Stimulated activated naive CD4-positive, alpha-beta T cell treated with Interleukin-2 at 50 U/mL for 16 hours (primary cell): ENCODE measurements at regions not wholly inside any gene's neighbourhood (a gene's known extent, or its start where the extent isn't known, plus 50 kb on each side); places are given as distances from the start of the nearest gene placed in this dataset.

ENCODE experiments used
- DNase-seq: peaks from one replicate; lab custom pipeline; 2025; lab: John Stamatoyannopoulos, UW

GRCh38 chr5:56513141-56513540 is 280.0 kb upstream of the ANKRD55 start:
- no peak for DNase-seq

DNA sequence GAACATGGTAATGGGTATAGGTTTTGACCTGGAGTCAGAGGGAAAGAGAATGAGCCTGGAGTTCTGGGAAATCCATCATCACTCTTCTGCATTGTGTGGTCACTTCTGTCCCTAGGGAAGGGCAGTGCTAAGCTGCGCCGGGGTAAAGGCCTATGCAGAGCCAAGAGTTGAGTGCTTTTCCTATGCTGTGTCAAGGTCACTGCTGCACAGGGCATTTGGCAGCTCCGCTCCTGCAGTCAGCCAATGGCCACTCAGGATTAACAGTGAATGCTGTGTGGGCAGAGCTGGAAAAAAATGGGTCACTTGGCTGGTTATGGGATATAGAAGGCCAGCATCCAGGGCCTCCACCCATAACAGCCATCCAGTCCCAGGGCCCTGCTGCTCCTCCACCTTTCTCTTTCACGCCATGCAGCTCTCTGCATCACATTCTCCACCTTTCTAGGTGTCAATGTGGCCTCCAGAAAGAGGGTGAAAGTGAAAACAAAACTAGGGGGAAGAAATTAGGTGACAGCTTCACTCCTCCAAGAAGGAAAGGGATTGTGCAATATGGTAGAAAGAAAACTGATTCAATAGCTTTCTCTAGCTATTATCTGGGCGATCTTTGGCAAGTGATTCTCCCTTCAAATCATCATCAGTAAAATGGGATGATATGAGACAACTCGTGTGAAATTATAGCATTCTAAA is 279.3 kb upstream of the ANKRD55 start:
- no peak for DNase-seq

- DNase-seq: no peak
These were observed 278.3 kb upstream of the ANKRD55 start for GRCh38 chr5:56511326-56511841.

GRCh38 chr5:56508249-56508648 is 275.1 kb upstream of the ANKRD55 start:
- no peak for DNase-seq

DNA sequence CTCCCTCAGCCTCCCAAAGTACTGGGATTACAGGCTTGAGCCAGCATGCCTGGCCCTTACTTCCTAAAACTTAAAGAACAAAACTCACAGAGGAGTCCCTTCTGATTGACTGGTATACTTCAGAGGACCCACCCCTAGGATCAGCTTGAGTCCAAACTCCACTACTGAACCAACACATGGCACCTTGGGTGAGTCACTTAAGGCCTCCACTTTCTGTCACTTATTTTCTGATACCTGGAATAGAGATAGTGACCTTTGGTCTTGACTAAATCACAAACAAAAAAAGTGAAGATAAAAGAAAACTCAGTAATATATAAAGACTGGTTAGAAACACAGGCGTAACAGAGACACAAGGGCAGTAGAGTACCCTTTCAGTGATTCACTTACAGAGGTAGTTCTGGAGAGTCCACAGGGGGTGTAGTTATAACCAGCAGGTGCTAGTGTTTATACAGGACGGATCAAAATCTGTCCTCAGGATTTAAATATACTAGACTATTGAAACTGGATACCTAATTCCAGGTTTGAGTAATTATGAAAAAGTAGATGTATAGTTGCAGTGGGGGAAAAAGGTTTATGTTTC is 274.3 kb upstream of the ANKRD55 start:
- no peak for DNase-seq

DNA sequence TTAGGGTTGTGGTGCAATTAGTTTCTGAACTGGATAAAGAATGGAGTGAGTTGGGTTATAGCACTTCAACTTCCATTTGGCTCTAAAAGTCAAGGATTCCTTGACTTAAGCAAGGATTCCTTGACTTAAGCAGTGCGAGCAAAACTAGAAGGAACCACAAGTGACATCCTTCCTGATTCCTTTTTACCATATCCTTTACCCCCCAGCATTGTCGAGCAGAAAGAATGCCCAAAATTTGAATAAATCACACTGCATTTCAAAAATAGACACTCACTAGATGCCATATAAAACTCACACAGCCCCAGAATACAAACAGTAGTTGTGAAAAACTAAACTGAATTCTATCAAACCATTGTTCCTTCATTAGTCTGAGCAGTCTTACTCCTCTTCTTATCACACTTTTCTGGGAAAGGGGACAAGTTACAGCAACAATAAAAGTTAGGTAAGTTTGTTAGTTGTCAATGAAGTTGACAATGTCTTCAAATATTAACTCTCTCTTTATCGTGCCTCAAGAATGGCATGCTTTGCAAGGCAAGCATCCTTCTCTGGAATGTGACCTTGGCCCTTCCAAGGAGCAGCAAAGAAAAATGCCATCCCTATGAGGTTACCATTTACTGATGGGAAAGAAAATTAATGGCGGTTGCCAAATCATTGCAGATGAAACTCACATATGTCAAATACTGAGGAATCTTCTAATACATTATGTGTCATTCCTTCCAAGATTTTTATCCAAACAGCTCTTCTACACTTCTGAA is 273.3 kb upstream of the ANKRD55 start:
- no peak for DNase-seq

GRCh38 chr5:56503929-56504328 is 270.8 kb upstream of the ANKRD55 start:
- no peak for DNase-seq

- DNase-seq: no peak
These were observed 268.8 kb upstream of the ANKRD55 start for GRCh38 chr5:56501781-56502557.

DNA sequence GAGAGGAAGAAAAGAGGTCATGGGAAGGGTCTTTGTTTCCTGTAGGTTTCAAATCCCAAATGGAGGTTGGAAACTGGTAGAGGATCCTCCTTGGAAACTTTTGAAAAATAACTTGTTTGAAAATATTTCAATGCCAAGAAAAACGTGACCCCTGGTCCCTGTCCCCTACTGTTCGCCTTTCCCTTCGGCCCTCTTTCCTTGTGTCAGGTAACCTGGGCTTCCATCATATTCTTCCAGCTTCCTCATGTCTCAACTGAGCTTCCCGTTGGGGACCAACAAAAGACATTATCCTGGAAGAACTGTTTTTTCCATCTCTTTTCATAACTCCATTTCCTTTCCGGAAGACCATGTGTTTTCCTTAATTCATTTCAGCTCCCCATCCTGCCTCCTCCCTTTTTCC is 266.8 kb upstream of the ANKRD55 start:
- DNase-seq: no peak

- DNase-seq: no peak
These were observed 266.4 kb upstream of the ANKRD55 start for GRCh38 chr5:56499491-56499890.

DNA sequence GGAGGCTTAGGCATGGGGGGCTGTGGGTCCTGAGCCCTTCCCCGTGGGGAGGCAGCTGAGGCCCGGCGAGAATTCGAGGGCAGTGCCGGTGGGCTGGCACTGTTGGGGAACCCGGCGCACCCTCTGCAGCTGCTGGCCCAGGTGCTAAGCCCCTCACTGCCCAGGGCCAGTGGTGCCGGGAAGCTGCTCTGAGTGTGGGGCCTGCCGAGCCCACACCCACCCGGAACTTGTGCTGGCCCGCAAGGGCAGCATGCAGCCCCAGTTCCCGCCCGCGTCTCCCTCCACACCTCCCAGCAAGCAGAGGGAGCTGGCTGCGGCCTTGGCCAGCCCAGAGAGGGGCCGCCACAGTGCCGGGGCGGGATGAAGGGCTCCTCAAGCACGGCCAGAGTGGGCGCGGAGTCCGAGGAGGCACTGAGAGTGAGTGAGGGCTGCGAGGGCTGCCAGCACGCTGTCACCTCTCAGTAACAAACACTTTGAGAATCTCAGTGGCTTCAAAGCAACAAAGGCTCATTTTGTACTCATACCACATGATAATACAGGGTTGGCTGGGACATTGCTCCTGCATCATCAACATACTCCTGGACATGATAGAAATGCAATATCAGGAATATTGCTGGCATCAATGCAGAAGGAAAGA is 265.7 kb upstream of the ANKRD55 start:
- no peak for DNase-seq

- DNase-seq: no peak
These were observed 263.5 kb upstream of the ANKRD55 start for GRCh38 chr5:56496581-56497063.

- no peak for DNase-seq
These were observed 261.2 kb upstream of the ANKRD55 start for GRCh38 chr5:56494300-56494731.

DNA sequence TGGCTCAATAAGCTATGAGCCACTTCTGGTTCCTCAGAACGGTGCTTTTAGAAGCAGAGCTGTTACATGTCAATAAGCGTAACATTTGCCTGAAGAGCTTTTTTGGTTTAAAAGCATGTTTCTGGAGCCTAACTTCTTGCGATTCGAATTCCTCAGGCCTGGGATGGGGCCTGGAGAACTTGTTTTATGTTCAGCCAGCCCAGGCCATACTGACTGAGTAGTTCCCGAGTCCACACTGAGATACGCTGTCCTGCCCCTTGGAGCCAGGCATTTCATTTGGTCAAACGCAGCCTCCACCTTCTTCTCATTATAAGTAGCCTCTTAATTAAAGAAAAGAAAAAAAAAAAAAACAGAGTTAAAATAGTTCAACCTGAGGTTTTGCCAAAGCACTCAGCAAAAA is 260.6 kb upstream of the ANKRD55 start:
- no peak for DNase-seq

- no peak for DNase-seq
These were observed 260.2 kb upstream of the ANKRD55 start for GRCh38 chr5:56493308-56493707.

DNA sequence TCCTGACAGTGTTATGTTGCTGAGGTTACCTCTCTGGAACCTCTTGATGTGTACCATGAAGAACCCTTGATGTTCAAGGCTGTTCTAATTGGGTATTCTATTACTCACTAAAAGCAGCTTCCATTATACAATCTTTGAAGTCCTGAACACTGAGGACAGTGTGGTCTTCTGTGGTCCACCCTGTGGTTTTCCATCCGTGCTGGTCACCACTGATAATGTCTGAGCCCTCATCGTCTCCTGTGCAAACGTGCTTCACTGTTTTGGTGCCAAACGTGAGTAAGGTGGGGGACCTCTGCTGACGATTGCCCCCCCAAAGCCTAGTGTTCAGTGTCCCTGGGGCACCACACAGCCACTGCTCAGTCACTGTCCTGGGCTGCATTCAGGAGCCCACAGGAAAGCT is 259.7 kb upstream of the ANKRD55 start:
- no peak for DNase-seq

- peak; percentile 9 for DNase-seq
These were observed 257.9 kb upstream of the ANKRD55 start for GRCh38 chr5:56490971-56491468.

DNA sequence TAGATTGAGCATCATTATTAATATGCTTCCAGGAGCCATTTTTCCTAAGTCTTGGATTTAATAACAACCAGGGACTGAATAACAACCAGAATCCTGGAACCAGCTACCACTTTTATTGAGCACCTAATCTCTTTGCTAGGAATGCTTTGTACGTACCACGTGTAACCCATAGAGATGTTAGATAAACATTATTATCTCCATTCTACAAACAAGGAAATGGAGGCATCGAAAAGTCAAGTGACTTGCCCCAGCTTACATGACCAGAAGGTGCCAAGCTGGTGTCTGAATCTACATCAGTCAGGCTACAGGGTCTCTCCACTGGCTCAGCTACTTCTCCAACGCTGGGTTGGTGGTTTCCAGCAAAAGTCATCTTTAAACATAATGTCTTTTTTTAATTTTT is 256.1 kb upstream of the ANKRD55 start:
- no peak for DNase-seq

- no peak for DNase-seq
These were observed 254.5 kb upstream of the ANKRD55 start for GRCh38 chr5:56487528-56488115.

DNA sequence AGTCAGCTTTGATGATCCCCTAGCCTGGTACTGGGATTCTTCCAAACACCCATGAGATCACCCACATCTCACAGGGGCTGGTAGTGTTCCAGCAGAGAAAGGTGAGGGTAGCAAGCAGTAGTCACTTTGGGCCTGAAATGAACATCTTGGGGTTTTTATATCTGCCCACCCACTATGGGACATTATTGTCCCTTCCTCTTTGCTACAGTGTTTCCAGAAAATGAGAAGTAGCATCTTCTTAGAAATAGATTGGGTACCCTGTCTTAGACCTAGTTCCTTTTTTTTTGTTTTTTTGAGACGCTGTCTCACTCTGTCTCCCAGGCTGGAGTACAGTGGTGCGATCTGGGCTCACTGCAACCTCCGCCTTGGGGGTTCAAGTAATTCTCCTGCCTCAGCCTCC is 249.2 kb upstream of the ANKRD55 start:
- DNase-seq: no peak
